C4-2B (cell line): ENCODE measurements at regions not wholly inside any gene's neighbourhood (a gene's known extent, or its start where the extent isn't known, plus 50 kb on each side); places are given as distances from the start of the nearest gene placed in this dataset.
"Not testable (repeated sequence)": the region's sequence is repeated elsewhere in the genome, so short reads cannot be mapped to it uniquely, and the experiment has no call there.

Experiments
- CTCF ChIP-seq: fragments of 450-650 bp; conservative IDR thresholded peaks from 2 replicates; pipeline ENCODE4 v1.5.1; 2017; ENCODE audit warnings: mild to moderate bottlenecking
- ZFX ChIP-seq: fragments of 450-650 bp; IDR thresholded peaks from 2 replicates; pipeline ENCODE4 v1.6.1; 2017

- not testable (repeated sequence) for TF ChIP-seq CTCF, ZFX
Observed at GRCh38 chr4:108433394-108433793, 187.0 kb upstream of the RPL34 start.
